PC-3 (cell line): ENCODE measurements at regions not wholly inside any gene's neighbourhood (a gene's known extent, or its start where the extent isn't known, plus 50 kb on each side); places are given as distances from the start of the nearest gene placed in this dataset.

Experiments used
- ATAC-seq: fragments of 200-7000 bp; cut with Tn5 transposase; 2 replicates; pipeline ENCODE4 v1.9.1; 2020; ENCODE audit warnings: mild to moderate bottlenecking, moderate library complexity
- BruUV-seq: library from RNA; stranded (reverse); fragments of 400-500 nt; replicated peaks from 2 replicates; lab custom pipeline; 2021; lab: Mats Ljungman, UMichigan
- CTCF ChIA-PET: fragments of 300-600 bp; sonication (Branson Sonifier 250); formaldehyde crosslinking; loops from one replicate; lab custom pipeline; 2022; ENCODE audit warnings: antibody characterized with exemption; lab: Charles Lee
- POLR2A ChIA-PET: fragments of 300-600 bp; sonication (Branson Sonifier 250); formaldehyde crosslinking; loops from one replicate; lab custom pipeline; 2022; ENCODE audit warnings: antibody characterized with exemption; ENCODE audit not compliant: unreplicated experiment; lab: Charles Lee
- DNase-seq: peaks from one replicate; pipeline ENCODE4 v3.0.0-alpha.2; 2015
- H2AFZ ChIP-seq: fragments of 300-600 bp; sonication (generic); 2 replicates; pipeline ENCODE4 v1.6.0; 2016; ENCODE audit warnings: antibody characterized with exemption, low read length
- H3F3A ChIP-seq: fragments of 300-600 bp; sonication (generic); one replicate; pipeline ENCODE4 v1.6.0; 2017; ENCODE audit warnings: antibody characterized with exemption, low read length, control low read depth, mild to moderate bottlenecking; ENCODE audit not compliant: unreplicated experiment
- H3K27ac ChIP-seq: fragments of 300-600 bp; sonication (generic); 2 replicates; pipeline ENCODE4 v1.5.1; 2016; ENCODE audit warnings: mild to moderate bottlenecking, low read length
- H3K27me3 ChIP-seq: fragments of 300-600 bp; sonication (generic); 2 replicates; pipeline ENCODE4 v1.6.1; 2016; ENCODE audit warnings: low read length, mixed read lengths
- H3K36me3 ChIP-seq: fragments of 300-600 bp; sonication (generic); 2 replicates; pipeline ENCODE4 v1.6.1; 2016; ENCODE audit warnings: low read depth, mixed run types, low read length, mixed read lengths
- H3K4me1 ChIP-seq: fragments of 300-600 bp; sonication (generic); 2 replicates; pipeline ENCODE4 v1.5.1; 2016; ENCODE audit warnings: low read length; ENCODE audit not compliant: insufficient read depth
- H3K4me2 ChIP-seq: fragments of 300-600 bp; sonication (generic); 2 replicates; pipeline ENCODE4 v1.6.0; 2016; ENCODE audit warnings: low read length
- H3K4me3 ChIP-seq: fragments of 300-600 bp; sonication (generic); 2 replicates; pipeline ENCODE4 v1.5.1; 2016; ENCODE audit warnings: mild to moderate bottlenecking, low read length, mixed read lengths
- H3K79me2 ChIP-seq: fragments of 300-600 bp; sonication (generic); 2 replicates; pipeline ENCODE4 v1.6.1; 2017; ENCODE audit warnings: low read length, mixed read lengths
- H3K9ac ChIP-seq: fragments of 300-600 bp; sonication (generic); 2 replicates; pipeline ENCODE4 v1.6.0; 2016; ENCODE audit warnings: mild to moderate bottlenecking, low read length
- H3K9me2 ChIP-seq: fragments of 300-600 bp; sonication (generic); replicated peaks from 2 replicates; pipeline ENCODE4 v1.6.1; 2016; ENCODE audit warnings: mixed run types, low read length, mixed read lengths
- H3K9me3 ChIP-seq: fragments of 300-600 bp; sonication (generic); 2 replicates; pipeline ENCODE4 v1.6.1; 2016; ENCODE audit warnings: low read length, mixed read lengths
- H4K20me1 ChIP-seq: fragments of 300-600 bp; sonication (generic); 2 replicates; pipeline ENCODE4 v1.6.1; 2016; ENCODE audit warnings: low read length, mixed read lengths
- CTCF ChIP-seq: fragments of 300-600 bp; sonication (generic); conservative IDR thresholded peaks from 2 replicates; pipeline ENCODE4 v1.5.1; 2017; ENCODE audit warnings: antibody characterized with exemption, low read depth, mild to moderate bottlenecking, low read length
- EZH2 ChIP-seq: fragments of 300-600 bp; sonication (generic); IDR thresholded peaks from one replicate; pipeline ENCODE4 v1.6.1; 2017; ENCODE audit warnings: antibody characterized with exemption, mild to moderate bottlenecking, low read length; ENCODE audit not compliant: unreplicated experiment
- EZH2phosphoT487 ChIP-seq: fragments of 300-600 bp; sonication (generic); IDR thresholded peaks from 2 replicates; pipeline ENCODE4 v1.6.1; 2018; ENCODE audit warnings: mild to moderate bottlenecking, antibody characterized with exemption, low read length, borderline replicate concordance
- intact Hi-C: fragments of 100-400 bp; cut with micrococcal nuclease; formaldehyde crosslinking; loops from 2 replicates; pipeline ENCODE4 v1.9.0; 2023

GRCh38 chr6:81073318-81073717 is 679.2 kb downstream of the TENT5A start:
- H3K36me3 ChIP-seq, result no peaks in the 10 kb centered on the region
- H3K27ac ChIP-seq, result no peak overlapping the region
- no peak for ATAC-seq
- H2AFZ ChIP-seq, result no peak overlapping the region
- H3K9me3 ChIP-seq, result no peaks in the 10 kb centered on the region
- ChIA-PET POLR2A (no interaction called here), CTCF (no interaction called here)
- no peak for DNase-seq
- no peaks in the 10 kb centered on the region for H3K79me2 ChIP-seq
- no peak for TF ChIP-seq EZH2
- no peak for TF ChIP-seq CTCF
- no peak for TF ChIP-seq EZH2phosphoT487
- no peaks in the 10 kb centered on the region for H3K27me3 ChIP-seq
- H3K4me1 ChIP-seq, result no peaks in the 10 kb centered on the region
- intact Hi-C loops, result no loop called here
- H3K9ac ChIP-seq, result no peak overlapping the region
- BruUV-seq, result no TSS peak
- H4K20me1 ChIP-seq, result no peaks in the 10 kb centered on the region
- no peaks in the 10 kb centered on the region for H3K9me2 ChIP-seq
- no peak overlapping the region for H3K4me3 ChIP-seq
- no peaks in the 10 kb centered on the region for H3F3A ChIP-seq
- no peak overlapping the region for H3K4me2 ChIP-seq

- DNase-seq, result no peak
- Histone ChIP-seq H3K27ac (no peak overlapping the region), H3K27me3 (no peaks in the 10 kb centered on the region), H3K36me3 (no peaks in the 10 kb centered on the region), H3K79me2 (no peaks in the 10 kb centered on the region), H3F3A (no peaks in the 10 kb centered on the region), H3K4me2 (no peak overlapping the region), H4K20me1 (no peaks in the 10 kb centered on the region), H3K9me2 (no peaks in the 10 kb centered on the region), H3K4me3 (no peak overlapping the region), H3K9ac (no peak overlapping the region), H3K4me1 (no peaks in the 10 kb centered on the region), H3K9me3 (no peaks in the 10 kb centered on the region), H2AFZ (no peak overlapping the region)
- TF ChIP-seq EZH2, result no peak
- TF ChIP-seq EZH2phosphoT487, result no peak
- no peak for TF ChIP-seq CTCF
- no TSS peak for BruUV-seq
- POLR2A ChIA-PET, result no interaction called here
- CTCF ChIA-PET, result no interaction called here
- ATAC-seq, result no peak
- intact Hi-C loops, result no loop called here
These were observed 681.4 kb downstream of the TENT5A start for GRCh38 chr6:81071121-81071520.

- intact Hi-C loops, result no loop called here
- Histone ChIP-seq H3K4me3 (no peak overlapping the region), H3K9me3 (no peaks in the 10 kb centered on the region), H3K27ac (no peak overlapping the region), H3K4me1 (no peaks in the 10 kb centered on the region), H3K9me2 (no peaks in the 10 kb centered on the region), H3F3A (no peaks in the 10 kb centered on the region), H3K27me3 (no peaks in the 10 kb centered on the region), H3K4me2 (no peak overlapping the region), H3K79me2 (no peaks in the 10 kb centered on the region), H2AFZ (no peak overlapping the region), H3K9ac (no peak overlapping the region), H4K20me1 (no peaks in the 10 kb centered on the region), H3K36me3 (no peaks in the 10 kb centered on the region)
- ATAC-seq (no peak), DNase-seq (no peak)
- ChIA-PET POLR2A (no interaction called here), CTCF (no interaction called here)
- TF ChIP-seq CTCF (no peak), EZH2 (no peak), EZH2phosphoT487 (no peak)
- BruUV-seq, result no TSS peak
These were observed 685.4 kb downstream of the TENT5A start for GRCh38 chr6:81067057-81067456.
